AG09309 (cell line): ENCODE measurements at regions not wholly inside any gene's neighbourhood (a gene's known extent, or its start where the extent isn't known, plus 50 kb on each side); places are given as distances from the start of the nearest gene placed in this dataset.
"Not testable (repeated sequence)": the region's sequence is repeated elsewhere in the genome, so short reads cannot be mapped to it uniquely, and the experiment has no call there.

Experiments used
- DNase-seq: peaks from one replicate; pipeline ENCODE4 v3.0.0-alpha.2; 2010; ENCODE audit warnings: low read depth
- H3K4me3 ChIP-seq: 2 replicates; pipeline ENCODE4 v1.5.1; 2011; ENCODE audit warnings: mild to moderate bottlenecking, low read depth, low read length, moderate library complexity; ENCODE audit not compliant: control insufficient read depth
- CTCF ChIP-seq: IDR thresholded peaks from 2 replicates; pipeline ENCODE4 v1.5.1; 2011; ENCODE audit warnings: mild to moderate bottlenecking, low read depth, low read length, inconsistent platforms; ENCODE audit not compliant: insufficient read depth, control insufficient read depth; ENCODE audit errors: missing control alignments

DNA sequence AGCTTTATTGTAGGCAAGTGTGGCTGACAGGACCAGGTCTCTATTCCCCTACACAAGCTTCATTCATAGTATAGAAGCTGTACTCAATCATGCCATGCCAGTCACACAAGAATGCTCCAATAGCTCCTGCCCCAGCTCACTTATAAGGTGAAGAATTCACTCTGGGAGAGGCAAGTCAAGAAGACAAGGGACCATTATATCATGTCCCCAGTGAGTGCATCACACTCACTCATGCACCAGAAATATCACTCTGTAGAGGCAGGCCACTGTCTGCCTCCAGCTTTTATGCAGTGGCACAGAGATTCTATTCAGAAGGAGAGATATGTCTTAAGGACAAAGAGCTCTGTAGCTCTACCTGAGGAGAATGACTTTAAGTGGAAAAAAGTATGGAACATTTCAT, 263.2 kb downstream of the GJA1 start:
- no peak for TF ChIP-seq CTCF
- H3K4me3 ChIP-seq = no peak overlapping the region
- DNase-seq = no peak

- H3K4me3 ChIP-seq, DNase-seq: not testable (repeated sequence)
These were observed 267.7 kb downstream of the GJA1 start for GRCh38 chr6:121703129-121703528.

DNA sequence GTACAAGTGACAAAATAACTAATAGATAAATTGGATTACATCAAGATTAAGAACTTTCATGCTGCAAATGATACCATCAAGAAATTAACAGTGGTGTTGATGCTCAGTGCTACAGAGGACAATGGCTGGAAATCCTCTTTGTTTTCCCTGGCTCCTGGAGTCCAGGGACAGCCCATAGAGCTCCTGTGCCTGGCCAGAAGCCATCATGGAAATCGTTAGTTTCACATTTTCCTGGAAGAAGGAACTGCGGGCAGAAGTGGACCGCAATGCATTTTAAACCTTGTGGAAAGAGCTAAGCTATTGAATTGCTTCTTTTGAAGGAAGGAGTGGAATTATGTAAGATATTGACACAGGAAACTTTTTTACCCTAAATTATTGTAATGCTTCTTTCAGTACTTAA, 276.0 kb downstream of the GJA1 start:
- no peak overlapping the region for H3K4me3 ChIP-seq
- no peak for TF ChIP-seq CTCF
- no peak for DNase-seq

GRCh38 chr6:121717686-121718085, 282.2 kb downstream of the GJA1 start:
- TF ChIP-seq CTCF = no peak
- no peak for DNase-seq
- no peak overlapping the region for H3K4me3 ChIP-seq

DNA sequence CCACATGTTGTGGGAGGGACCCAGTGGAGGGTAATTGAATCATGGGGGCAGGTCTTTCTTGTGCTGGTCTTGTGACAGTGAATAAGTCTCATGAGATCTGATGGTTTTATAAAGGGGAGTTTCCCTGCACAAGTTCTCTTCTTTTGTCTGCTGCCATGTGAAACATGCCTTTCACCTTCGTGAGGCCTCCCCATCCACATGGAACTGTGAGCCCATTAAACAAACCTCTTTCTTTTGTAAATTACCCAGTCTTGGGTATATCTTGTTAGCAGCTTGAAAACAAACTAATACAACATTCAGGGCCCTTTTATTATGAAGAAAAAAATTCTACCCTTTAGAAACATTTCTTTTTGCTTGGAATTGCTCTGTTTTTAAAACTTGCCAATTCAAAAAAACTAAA, 285.4 kb downstream of the GJA1 start:
- not testable (repeated sequence) for DNase-seq, H3K4me3 ChIP-seq

- DNase-seq = no peak
- no peak for TF ChIP-seq CTCF
- no peak overlapping the region for H3K4me3 ChIP-seq
These were observed 288.2 kb downstream of the GJA1 start for GRCh38 chr6:121723623-121724022.

- TF ChIP-seq CTCF = no peak
- DNase-seq = no peak
These were observed 289.1 kb downstream of the GJA1 start for GRCh38 chr6:121724576-121724975.

DNA sequence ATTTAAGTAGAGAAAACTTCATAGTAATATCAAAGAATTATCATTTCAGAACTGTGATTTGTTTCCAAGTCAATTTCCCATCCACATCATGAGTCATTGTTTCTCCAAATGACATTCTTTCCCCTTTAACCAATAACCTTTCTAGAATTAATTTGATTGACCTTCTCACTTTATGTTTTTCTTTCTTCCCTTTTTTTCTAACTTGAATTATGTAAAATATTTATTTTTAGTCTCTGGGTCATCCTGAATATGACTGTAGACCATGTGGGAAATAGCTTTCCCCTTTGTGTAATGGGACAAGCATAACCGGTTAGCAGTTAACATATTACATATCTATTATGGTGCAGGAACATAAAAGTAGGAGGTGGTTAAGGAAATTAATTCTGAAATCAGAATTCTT, 291.1 kb downstream of the GJA1 start:
- DNase-seq = no peak
- TF ChIP-seq CTCF = no peak

More at GRCh38 chr6:121724576-121724975, 289.1 kb downstream of the GJA1 start:
- H3K4me3 ChIP-seq = no peak overlapping the region

More for the DNA sequence above, 291.1 kb downstream of the GJA1 start:
- no peak overlapping the region for H3K4me3 ChIP-seq
